ENCODE measurements at regions not wholly inside any gene's neighbourhood (a gene's known extent, or its start where the extent isn't known, plus 50 kb on each side); places are given as distances from the start of the nearest gene placed in this dataset.
A peak's percentile ranks its signal among the peaks of the same experiment; 100 is the strongest.
"Not testable (repeated sequence)": the region's sequence is repeated elsewhere in the genome, so short reads cannot be mapped to it uniquely, and the experiment has no call there.

DNA sequence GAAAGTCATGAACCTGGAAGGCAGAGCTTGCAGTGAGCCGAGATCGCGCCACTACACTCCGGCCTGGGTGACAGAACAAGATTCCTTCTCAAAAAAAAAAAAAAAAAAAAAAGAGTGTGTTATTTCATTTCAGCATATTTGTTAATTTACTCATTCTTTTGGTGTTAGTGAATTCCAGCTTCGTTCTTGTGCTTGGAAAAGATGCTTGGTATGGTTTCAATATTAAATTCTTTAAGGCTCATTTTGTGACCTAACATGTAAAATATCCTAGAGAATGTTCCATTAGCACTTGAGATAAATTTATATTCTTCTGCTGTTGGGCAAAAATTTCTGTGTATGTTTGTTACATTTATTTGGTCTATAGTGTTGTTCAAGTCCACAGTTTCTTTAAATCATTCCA lies 66.8 kb downstream of the SPIN3 start:
- Histone ChIP-seq H3K27ac (no peak overlapping the region), H3K4me2 (no peak overlapping the region), H3K4me3 (no peak overlapping the region), H3K4me1 (no peaks in the 10 kb centered on the region), H3K9me3 (no peaks in the 10 kb centered on the region)
- POLR2A ChIA-PET = no interaction called here
- ATAC-seq (no peak), DNase-seq (ENCODE audit: low read depth in 1 of 2, low spot score in 1 of 2) (no peak), FAIRE-seq (peak; percentile 28)
- CTCF ChIA-PET = interaction anchor here (0.6 kb wide), 1 partner anchor 60 kb away, joined by 4 read pairs; no protein-coding TSS in a partner anchor
- no peak for TF ChIP-seq FOSB (CRISPR knock-in tag; IDR thresholded peaks at IDR 0.05)
- TF ChIP-seq EP300 (IDR thresholded peaks at IDR 0.05) = no peak
- TF ChIP-seq SMC3 (IDR thresholded peaks at IDR 0.05) = no peak
- no peak for TF ChIP-seq SREBF2 (IDR thresholded peaks at IDR 0.05)
- TF ChIP-seq, protein P1, sequence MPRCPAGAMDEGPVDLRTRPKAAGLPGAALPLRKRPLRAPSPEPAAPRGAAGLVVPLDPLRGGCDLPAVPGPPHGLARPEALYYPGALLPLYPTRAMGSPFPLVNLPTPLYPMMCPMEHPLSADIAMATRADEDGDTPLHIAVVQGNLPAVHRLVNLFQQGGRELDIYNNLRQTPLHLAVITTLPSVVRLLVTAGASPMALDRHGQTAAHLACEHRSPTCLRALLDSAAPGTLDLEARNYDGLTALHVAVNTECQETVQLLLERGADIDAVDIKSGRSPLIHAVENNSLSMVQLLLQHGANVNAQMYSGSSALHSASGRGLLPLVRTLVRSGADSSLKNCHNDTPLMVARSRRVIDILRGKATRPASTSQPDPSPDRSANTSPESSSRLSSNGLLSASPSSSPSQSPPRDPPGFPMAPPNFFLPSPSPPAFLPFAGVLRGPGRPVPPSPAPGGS (IDR thresholded peaks at IDR 0.05) = no peak
- no peak for TF ChIP-seq JUNB (IDR thresholded peaks at IDR 0.05)
- TF ChIP-seq CBX2 (IDR thresholded peaks at IDR 0.05; ENCODE audit: borderline replicate concordance, low read depth) = no peak
- no peak for TF ChIP-seq KDM5A (IDR thresholded peaks at IDR 0.05)
- WGBS (ENCODE audit: missing lambda C conversion rate) = 0% methylated on average over 5 of the region's 5 CpGs

DNA sequence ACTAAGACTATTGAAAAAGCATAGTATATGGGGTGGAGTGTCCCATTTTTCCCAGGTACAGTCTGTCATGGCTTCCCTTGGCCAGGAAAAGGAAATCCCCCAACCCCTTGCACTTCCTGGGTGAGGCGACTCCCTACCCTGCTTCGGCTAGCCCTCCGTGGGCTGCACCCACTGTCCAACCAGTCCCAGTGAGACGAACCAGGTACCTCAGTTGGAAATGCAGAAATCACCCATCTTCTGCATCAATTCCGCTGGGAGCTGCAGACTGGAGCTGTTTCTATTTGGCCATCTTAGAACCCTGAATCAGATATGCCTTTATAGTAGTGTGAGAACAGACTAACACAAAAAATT lies 74.4 kb downstream of the SPIN3 start:
- WGBS (ENCODE audit: missing lambda C conversion rate) = 19% methylated on average over 5 of the region's 5 CpGs
- H3K9me3 ChIP-seq; H3K4me3 ChIP-seq; POLR2A ChIA-PET; ATAC-seq; DNase-seq (ENCODE audit: low read depth in 1 of 2, low spot score in 1 of 2); CTCF ChIA-PET; H3K27ac ChIP-seq; H3K4me1 ChIP-seq; H3K4me2 ChIP-seq; FAIRE-seq: not testable (repeated sequence)

DNA sequence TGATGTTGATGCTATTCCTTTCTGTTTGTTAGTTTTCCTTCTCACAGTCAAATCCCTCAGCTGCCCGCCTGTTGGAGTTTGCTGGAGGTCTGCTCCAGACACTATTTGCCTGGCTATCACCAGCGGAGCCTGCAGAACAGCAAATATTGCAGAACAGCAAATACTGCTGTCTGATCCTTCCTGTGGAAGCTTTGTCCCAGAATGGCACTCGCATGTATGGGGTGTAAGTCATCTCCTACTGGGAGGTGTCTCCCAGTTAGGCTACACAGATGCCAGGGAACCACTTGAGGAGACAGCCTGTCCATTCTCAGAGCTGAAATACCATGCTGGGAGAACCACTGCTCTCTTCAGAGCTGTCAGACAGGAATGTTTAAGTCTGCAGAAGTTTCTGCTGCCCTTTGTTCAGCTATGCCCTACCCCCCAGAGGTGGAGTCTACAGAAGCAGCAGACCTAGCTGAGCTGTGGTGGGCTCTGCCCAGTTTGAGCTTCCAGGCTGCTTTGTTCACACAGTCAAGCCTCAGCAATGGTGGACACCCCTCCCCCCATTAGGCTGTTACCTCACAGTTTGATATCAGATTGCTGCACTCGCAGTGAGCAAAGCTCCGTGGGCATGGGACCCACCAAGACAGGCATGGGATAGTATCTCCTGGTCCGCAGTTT lies 74.9 kb downstream of the SPIN3 start:
- WGBS (ENCODE audit: missing lambda C conversion rate) = 13% methylated on average over 3 of the region's 6 CpGs
- no peak for FAIRE-seq

DNA sequence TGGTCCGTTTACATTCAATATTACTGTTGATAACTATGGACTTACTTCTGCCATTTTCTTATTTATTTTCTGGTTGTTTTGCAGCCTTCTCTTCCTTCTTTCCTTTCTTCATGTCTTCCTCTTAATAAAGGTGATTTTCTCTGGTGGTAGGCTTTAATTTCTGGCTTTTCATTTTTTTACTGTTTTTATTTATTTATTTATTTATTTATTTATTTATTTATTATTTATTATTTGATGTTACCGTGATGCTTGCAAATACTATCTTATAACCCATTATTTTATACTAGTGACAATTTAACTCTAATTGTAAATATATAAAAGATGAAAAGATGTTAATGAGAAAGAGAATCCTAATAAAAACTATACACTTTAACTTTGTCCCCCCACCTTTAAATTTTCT lies 112.8 kb downstream of the SPIN3 start:
- FAIRE-seq (peak; percentile 23), ATAC-seq (no peak), DNase-seq (ENCODE audit: low read depth in 1 of 2, low spot score in 1 of 2) (no peak)
- no peak for TF ChIP-seq RFX5 (IDR thresholded peaks at IDR 0.05)
- TF ChIP-seq ZC3H11A (IDR thresholded peaks at IDR 0.05) = peak; percentile 29; the same call in 1 of the 2 replicates
- TF ChIP-seq, protein P2, sequence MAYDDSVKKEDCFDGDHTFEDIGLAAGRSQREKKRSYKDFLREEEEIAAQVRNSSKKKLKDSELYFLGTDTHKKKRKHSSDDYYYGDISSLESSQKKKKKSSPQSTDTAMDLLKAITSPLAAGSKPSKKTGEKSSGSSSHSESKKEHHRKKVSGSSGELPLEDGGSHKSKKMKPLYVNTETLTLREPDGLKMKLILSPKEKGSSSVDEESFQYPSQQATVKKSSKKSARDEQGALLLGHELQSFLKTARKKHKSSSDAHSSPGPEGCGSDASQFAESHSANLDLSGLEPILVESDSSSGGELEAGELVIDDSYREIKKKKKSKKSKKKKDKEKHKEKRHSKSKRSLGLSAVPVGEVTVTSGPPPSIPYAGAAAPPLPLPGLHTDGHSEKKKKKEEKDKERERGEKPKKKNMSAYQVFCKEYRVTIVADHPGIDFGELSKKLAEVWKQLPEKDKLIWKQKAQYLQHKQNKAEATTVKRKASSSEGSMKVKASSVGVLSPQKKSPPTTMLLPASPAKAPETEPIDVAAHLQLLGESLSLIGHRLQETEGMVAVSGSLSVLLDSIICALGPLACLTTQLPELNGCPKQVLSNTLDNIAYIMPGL (CRISPR knock-in tag; IDR thresholded peaks at IDR 0.05; ENCODE audit: borderline replicate concordance) = no peak
- TF ChIP-seq, protein P3, sequence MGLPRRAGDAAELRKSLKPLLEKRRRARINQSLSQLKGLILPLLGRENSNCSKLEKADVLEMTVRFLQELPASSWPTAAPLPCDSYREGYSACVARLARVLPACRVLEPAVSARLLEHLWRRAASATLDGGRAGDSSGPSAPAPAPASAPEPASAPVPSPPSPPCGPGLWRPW (IDR thresholded peaks at IDR 0.05) = no peak
- ChIA-PET POLR2A (no interaction called here), CTCF (no interaction called here)
- Histone ChIP-seq H3K4me2 (no peak overlapping the region), H3K4me3 (no peak overlapping the region), H3K27ac (no peak overlapping the region), H3K4me1 (no peaks in the 10 kb centered on the region), H3K9me3 (no peaks in the 10 kb centered on the region)
- 2% methylated on average over 2 of the region's 2 CpGs for WGBS (ENCODE audit: missing lambda C conversion rate)

More for the DNA sequence above, 74.9 kb downstream of the SPIN3 start:
- TF ChIP-seq HOXB5 (CRISPR knock-in tag; IDR thresholded peaks at IDR 0.05) = no peak
- TF ChIP-seq, protein P4, sequence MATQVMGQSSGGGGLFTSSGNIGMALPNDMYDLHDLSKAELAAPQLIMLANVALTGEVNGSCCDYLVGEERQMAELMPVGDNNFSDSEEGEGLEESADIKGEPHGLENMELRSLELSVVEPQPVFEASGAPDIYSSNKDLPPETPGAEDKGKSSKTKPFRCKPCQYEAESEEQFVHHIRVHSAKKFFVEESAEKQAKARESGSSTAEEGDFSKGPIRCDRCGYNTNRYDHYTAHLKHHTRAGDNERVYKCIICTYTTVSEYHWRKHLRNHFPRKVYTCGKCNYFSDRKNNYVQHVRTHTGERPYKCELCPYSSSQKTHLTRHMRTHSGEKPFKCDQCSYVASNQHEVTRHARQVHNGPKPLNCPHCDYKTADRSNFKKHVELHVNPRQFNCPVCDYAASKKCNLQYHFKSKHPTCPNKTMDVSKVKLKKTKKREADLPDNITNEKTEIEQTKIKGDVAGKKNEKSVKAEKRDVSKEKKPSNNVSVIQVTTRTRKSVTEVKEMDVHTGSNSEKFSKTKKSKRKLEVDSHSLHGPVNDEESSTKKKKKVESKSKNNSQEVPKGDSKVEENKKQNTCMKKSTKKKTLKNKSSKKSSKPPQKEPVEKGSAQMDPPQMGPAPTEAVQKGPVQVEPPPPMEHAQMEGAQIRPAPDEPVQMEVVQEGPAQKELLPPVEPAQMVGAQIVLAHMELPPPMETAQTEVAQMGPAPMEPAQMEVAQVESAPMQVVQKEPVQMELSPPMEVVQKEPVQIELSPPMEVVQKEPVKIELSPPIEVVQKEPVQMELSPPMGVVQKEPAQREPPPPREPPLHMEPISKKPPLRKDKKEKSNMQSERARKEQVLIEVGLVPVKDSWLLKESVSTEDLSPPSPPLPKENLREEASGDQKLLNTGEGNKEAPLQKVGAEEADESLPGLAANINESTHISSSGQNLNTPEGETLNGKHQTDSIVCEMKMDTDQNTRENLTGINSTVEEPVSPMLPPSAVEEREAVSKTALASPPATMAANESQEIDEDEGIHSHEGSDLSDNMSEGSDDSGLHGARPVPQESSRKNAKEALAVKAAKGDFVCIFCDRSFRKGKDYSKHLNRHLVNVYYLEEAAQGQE (IDR thresholded peaks at IDR 0.05) = no peak
- no peak for TF ChIP-seq NR3C1 (IDR thresholded peaks at IDR 0.05)
- no peak for TF ChIP-seq CBX8 (IDR thresholded peaks at IDR 0.05)
- no peak for TF ChIP-seq ZC3H11A (IDR thresholded peaks at IDR 0.05)
- TF ChIP-seq RARB (CRISPR knock-in tag; IDR thresholded peaks at IDR 0.05) = no peak
- TF ChIP-seq HOXA7 (CRISPR knock-in tag; IDR thresholded peaks at IDR 0.05) = no peak
- no peak for TF ChIP-seq RCOR1 (IDR thresholded peaks at IDR 0.05; ENCODE audit: low read depth, low read length)
- no peak for TF ChIP-seq KDM1A (IDR thresholded peaks at IDR 0.05; ENCODE audit: low read depth)
- TF ChIP-seq NPAS2 (CRISPR knock-in tag; IDR thresholded peaks at IDR 0.05; ENCODE audit: borderline replicate concordance) = no peak
- no peak for TF ChIP-seq BHLHE40 (IDR thresholded peaks at IDR 0.05; ENCODE audit: low read depth, low read length)
- no peak for TF ChIP-seq FOSB (CRISPR knock-in tag; IDR thresholded peaks at IDR 0.05)
- Histone ChIP-seq H3K4me2 (no peak overlapping the region), H3K27ac (no peak overlapping the region), H3K4me3 (no peak overlapping the region), H3K9me3 (no peaks in the 10 kb centered on the region), H3K4me1 (no peaks in the 10 kb centered on the region)
- CTCF ChIA-PET = no interaction called here
- DNase-seq (ENCODE audit: low read depth in 1 of 2, low spot score in 1 of 2) = no peak
- POLR2A ChIA-PET = no interaction called here
- no peak for ATAC-seq

All from A549 (cell line).